GM21528 (cell line): ENCODE measurements at regions not wholly inside any gene's neighbourhood (a gene's known extent, or its start where the extent isn't known, plus 50 kb on each side); places are given as distances from the start of the nearest gene placed in this dataset.
"Not testable (repeated sequence)": the region's sequence is repeated elsewhere in the genome, so short reads cannot be mapped to it uniquely, and the experiment has no call there.

Source experiments
- ATAC-seq: cut with Tn5 transposase; IDR thresholded peaks from one replicate; pipeline ENCODE4 v1.9.1; 2021; ENCODE audit warnings: mild to moderate bottlenecking, moderate library complexity; ENCODE audit not compliant: unreplicated experiment, low FRiP score

DNA sequence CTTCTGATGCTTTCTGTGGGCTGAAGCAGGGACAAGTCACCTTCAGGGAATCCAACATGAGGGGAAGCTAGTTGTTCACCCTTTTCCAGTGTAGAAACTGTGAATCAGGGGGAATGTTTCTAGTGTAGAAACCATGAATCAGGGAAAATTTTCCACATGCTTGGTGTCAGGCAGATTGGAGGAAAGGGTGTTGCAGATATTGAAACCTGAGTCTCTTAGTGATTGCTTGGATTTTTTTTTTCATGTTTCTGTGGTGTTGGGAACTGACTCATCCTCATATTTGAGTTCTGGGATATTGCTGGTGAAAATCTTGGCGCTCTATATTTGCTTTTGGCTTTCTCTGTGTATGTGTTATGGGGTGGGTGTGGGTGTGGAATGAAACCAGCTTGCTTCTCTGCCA is 144.5 kb upstream of the FBXO33 start:
- no peak for ATAC-seq

DNA sequence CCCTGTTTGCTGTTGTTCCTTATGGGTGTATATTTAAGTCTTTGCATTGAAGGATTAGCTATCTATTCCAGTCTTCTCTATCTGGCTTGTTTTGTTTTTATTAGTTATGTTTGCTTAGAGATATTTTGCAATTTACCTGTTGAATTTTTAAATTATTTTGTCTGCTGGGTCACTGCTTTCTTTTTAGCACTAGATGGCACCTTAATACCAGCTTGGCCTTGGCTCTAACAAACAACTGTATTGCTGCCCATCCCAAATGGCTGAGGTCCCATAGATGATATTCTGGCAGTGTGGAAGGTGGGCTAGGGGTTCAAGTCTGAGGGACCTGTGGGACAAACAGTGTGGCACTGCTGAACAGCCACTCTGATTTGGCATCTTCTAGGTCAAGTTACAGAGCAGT is 144.0 kb upstream of the FBXO33 start:
- no peak for ATAC-seq

DNA sequence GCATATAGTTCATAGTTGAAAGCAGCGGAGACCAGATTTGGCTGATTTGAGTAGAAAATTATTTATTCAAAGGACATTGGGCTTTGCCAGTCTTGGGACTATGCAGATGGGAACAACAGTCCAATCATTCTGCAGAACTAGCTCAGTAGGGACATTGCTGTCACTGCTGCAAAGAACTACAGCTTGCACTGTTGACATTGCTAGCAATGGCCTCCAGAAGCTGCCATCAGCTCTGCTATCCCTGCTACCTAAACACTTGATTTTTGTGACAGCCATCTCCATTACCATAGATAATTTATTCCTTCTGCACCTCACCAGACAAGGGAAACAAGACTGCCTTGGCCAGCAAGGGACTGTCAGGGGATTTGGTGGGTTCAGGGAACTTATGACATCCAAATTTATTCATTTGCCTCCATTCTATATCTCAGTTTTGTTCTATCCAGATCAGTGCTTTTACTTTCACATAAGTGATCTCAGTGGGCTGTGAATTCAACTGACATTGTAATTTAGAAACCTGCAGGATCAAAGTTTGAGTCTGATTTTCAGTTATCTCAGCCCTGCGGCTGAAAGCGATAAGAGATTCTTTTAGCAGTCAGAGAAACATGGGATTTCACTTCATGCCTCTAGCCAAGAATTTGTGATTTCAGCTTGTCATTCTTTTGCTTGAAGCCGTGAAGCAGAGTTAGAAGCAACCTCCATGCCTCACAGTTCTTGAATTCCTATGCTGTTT is 136.7 kb upstream of the FBXO33 start:
- no peak for ATAC-seq

DNA sequence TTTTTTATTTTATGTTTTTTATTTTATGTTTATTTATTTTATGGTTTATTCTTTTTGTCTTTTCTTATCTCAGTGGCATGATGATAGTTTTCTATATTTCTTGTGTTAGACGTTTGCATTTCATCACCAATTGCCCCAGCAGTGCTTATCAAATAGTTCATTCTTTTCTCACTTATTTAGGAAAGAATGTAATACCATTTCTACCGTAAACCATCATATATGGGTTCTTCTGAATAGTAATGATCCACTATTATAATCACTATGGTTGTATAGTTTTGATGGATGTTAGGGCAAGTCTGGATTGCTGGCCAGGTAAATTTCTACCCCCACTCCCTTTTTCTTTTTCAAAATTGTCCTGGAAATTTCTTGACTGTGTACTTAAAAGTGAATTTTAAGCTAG is 134.6 kb upstream of the FBXO33 start:
- no peak for ATAC-seq

DNA sequence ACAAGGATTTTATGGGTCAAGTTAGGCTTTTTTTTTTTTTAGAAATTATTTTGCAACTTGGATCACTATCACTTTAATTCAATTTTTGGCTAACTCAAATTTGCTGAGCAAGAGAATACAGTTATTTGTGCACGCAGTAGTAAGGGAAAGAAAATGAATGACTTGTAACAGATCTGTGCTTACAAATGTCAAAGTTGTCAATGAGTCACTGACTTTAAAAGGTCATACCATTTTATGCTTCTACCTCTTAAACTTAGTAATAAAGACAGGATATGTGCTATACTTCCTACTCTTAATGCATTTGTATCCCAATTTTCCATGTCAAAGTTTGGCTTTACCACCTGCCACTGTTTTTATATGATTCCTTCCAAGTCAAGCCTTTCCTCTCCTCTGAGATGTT is 131.1 kb upstream of the FBXO33 start:
- ATAC-seq = no peak

DNA sequence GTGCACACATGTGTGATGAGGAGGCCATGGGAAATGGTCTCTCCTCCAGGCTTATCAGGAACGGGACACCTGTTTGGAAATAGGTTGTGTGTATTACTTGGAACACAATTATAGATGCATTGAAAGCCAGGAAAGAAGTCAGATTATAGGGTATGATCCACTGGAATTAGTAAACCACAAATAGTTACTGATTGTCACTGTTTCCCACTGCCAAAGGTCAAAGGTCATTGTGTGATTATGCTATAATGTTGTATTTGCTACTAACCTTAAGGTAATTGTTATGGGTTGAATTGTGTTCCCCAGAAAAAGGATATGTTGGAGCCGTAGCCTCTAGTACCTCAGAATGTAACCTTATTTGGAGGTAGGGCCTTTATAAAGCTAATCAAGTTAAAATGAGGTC is 129.9 kb upstream of the FBXO33 start:
- no peak for ATAC-seq

DNA sequence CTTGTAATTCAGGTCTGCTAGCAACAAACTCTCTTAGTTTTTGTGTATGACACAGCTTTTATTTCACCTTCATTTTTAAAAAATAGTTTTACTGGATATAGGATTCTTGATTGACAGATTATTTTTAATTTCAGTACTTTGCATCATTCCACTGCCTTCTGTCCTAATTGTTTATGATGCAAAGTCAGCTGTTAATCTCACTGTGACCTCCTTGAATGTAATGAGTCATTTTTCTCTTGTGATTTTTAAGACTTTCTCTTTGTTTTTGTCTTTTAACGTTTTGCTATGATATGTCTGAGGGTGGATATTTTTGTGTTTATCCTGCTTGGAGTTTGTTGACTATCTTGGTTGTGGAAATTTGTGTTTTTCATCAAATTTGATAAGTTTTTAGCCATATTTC is 126.3 kb upstream of the FBXO33 start:
- ATAC-seq = no peak

DNA sequence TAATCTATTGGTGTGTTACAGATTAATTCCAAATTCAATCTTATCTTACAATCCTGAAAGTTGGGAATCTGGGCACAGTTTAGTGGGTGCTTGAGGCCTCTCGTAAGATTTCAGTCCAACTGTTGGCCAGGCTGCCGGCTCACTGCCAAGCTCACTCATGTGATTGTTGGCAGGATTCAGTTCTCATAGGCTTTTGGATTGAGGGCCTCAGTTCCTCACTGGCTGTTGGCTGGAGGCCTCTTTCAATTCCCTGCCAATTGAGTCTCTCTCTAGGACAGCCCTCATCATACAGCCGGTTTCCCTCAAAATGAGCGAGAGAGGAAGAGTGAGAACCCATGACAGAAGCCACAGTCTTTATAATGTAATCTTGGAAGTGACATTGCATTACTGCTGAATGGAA is 123.5 kb upstream of the FBXO33 start:
- ATAC-seq = no peak

DNA sequence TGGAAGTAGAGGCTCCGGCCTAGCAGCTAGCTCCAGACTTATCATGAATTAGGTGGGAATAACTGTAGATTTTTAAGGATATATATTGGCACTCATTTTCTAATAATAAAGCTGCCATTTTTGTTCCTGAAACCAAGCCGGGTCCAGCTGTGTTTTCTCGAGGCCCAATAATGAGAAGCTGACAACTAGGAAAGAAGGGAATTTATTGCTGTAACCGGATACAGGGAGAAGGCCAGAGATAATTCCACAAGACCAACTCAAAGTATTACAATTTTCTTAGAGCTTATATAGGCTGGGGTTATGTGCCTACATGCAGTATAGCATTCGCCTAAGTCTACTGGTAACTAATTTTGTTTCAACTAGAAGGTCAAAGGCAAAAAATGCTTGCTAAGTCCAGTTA is 122.3 kb upstream of the FBXO33 start:
- ATAC-seq = no peak

DNA sequence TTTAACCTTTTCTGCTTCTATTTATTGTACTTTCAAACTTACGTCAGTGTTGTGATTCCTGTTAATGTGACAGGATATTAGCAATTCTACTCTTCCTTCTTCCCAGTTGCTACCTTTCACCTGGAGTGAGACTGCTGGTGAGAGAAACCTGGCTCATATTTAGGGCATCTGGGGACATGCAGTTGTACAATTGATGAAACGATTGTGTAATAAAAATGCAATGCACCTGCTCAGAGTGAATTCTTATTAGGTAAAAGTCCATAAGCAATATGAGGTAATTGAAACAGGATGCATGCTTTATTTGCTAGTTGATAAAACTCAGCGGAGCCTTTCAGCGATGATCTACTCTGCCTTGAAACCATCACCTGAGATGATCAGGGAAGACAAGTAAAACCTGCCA is 116.1 kb upstream of the FBXO33 start:
- ATAC-seq = no peak

DNA sequence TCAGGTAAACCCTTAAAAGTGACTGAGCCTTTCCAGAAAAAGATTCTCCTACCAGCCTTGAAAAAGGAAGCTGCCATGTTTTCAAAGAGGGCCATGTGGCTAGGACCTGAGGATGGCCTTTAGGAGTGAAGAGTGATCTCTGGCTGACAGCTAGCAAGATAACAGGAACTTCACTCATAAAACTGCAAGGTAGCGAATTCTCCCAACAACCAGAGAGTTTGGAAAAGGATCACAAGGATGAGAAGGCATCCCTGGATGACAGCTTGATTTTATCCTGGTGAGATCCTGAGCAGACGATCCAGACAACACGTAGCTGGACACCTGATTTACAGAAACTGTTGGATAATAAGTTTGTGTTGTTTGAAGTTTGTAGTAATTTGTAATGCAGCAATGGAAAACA is 115.6 kb upstream of the FBXO33 start:
- no peak for ATAC-seq

DNA sequence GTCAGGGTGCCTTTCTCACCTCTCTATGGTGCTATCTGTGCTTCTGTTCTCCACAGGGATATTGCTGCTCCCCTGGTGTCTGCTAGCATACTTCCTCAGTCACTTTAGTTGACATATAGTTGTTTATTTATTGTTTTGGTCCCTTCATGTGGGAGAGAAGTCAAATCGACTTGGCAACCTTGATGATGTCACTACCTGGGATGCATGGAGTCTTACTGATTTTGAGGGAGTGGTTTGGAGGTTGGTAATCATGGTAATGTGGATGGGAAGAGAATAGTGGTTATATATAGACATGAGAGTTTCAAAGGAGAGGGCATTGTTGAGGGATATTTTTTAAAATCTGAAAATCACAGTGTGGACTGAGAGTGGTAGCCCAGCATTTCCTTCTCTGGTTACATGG is 73.6 kb upstream of the FBXO33 start:
- ATAC-seq = no peak

DNA sequence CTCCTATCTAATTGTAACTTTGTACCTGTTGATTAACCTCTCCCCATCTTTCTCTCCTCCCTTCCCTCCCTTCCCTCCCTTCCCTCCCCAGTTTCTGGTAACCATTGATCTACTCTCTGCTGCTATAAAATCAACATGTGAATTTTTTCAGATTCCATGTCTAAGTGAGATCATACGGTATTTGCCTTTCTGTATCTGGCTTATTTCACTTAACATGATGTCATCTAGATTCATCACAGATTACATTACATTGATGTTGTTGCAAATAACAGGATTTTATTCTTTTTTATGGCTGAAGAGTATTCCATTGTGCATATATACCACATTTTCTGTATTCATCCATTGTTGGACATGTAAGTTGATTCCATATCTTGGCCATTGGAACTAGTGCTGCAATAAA is 68.0 kb upstream of the FBXO33 start:
- no peak for ATAC-seq

DNA sequence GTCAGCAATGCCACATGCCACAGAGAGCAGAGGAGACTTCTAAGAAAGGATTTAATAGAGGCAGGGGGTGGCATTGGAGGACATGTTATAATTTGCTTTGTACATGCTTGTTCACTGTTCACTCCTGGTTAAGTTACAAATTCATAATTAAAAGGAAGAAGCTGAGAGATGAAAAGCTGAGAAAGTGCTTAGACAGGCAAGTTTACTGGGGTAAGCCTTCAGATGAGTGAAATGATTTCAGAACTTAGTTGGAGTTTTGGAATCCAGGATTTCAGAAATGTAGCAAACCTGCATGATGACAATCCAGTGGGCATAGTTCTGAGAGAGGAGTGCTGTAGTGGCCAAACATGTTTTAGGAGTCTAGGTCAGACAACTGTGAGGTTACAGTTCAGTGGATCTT is 67.3 kb upstream of the FBXO33 start:
- no peak for ATAC-seq

DNA sequence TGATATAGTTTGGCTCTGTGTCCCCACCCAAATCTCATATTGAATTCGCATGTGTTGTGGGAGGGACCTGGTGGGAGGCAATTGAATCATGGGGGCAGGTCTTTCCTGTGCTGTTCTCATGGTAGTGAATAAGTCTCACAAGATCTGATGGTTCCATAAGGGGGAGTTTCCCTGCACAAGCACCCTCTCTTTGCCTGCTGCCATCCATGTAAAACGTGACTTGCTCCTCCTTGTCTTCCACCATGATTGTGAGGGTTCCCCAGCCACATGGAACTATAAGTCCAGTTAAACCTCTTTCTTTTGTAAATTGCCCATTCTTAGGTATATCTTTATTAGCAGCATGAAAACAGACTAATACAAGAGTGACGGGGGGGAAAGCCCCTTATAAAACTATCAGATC is 65.4 kb upstream of the FBXO33 start:
- ATAC-seq = not testable (repeated sequence)

DNA sequence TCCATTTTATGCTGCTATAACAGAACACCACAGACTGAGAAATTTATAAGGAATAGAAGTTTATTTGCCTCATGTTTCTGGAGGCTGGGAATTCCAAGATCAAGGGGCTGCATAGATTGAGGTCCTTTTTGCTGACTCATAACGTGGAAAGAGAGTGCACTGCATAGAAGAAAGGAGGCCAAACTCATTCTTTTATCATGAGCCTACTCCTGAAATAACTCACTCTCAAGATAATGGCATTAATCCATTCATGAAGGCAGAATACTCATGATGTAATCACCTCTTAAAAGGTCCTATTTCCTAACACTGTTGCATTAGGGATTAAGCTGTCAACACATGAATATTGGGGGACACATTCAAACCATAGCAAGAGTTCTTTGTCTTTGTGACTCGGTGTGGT is 60.0 kb upstream of the FBXO33 start:
- ATAC-seq = no peak

DNA sequence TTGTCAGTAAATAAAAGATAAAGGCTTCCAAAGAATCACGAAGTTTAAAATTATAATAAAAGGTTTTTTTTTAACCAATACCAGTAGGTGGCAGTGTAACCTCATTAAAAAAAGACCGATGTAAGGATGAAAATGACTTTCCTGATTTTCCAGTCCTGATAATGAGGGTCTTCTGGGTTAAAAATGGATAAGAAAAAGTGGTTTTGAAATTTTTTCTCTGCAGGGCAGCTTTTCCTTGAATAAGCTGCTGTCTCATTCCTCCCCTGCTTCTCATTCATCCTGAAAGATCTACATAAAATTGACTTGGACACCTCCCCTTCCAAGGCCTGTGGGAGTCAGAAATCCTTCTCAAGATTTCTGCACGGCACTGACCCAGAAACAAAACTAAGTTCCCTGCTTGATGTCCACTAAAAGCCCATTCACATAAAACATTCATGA is 58.9 kb upstream of the FBXO33 start:
- no peak for ATAC-seq

DNA sequence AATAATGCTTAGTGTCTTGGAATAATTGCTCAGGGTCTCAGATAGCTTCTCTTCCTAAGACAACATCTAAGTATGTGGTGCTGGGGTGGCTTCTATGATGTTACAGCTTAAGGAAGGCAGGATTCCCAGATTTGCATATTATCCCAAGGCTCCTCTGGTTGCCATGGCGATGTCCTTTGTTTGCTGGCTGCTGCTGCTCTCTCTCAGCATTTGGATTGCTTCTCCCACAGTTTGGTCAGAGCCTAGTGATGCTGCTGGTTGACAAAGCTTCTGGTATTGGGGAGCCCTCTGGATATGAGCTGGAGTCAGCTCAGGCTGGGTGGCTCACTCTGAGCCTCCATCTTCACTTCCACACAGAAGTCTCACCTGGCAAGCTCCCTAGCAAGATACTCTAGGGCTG is 56.4 kb upstream of the FBXO33 start:
- ATAC-seq = no peak

DNA sequence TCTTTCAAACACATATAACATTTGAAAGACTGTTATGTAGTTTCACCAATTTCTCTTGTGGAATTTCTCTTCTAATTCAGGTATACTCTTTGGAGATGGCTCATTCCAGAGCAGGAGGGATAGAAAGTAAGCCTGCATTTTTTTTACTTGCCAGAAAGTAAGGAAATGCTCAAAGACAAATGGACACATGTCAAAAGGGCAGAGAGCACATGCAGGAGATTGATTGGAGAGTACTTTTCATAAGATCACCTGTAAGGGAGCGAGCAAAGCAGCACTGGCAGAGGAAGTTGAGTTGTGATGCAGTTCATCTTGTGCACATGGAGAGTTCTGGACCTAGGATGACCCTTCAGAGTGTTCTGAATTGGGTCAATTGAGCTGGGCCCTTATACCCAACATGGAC is 51.4 kb upstream of the FBXO33 start:
- no peak for ATAC-seq
